ENCODE measurements at regions not wholly inside any gene's neighbourhood (a gene's known extent, or its start where the extent isn't known, plus 50 kb on each side); places are given as distances from the start of the nearest gene placed in this dataset.

DNA sequence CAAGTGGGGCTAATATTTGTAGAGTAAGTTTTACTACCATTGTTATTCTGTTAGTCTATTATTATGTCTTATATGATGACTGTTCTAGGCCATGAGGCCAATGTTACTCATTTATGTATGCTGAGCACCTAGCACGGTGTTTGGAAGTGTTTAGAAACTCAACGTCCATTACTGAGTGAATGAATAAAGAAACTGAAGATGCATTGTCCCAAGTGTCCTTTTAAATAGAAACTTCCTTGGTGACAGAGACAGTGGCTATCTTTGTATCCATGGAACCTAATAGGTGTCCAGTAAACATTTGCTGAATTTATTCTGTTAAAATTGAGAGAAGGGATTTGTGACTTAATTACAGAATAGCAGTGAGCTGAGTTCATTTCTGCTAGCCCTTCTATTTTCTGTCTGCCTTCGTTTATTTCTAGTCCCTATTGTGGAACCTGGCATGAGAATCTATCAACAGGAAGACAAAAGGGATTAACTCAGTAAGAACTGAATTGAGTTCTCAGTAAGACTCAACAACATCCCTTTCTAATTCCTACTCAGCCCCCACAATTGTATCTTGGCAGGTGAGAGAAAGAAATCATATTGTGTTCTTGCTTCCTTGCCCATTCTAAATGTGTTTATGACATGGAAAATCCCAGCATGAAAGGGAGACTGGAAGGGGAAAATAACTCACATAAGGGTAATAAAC, 246.6 kb upstream of the LRRC3B start:
- Histone ChIP-seq H3K36me3 (replicated peaks; ENCODE audit: low read depth, low read length) (no peaks in the 10 kb centered on the region), H4K20me1 (ENCODE audit: insufficient read depth, low read length) (no peaks in the 10 kb centered on the region), H3K4me3 (ENCODE audit: low read length) (no peak overlapping the region), H3K9me3 (ENCODE audit: insufficient read depth, low read length) (no peaks in the 10 kb centered on the region), H2AFZ (ENCODE audit: low read depth, low read length) (no peak overlapping the region), H3K27me3 (ENCODE audit: low read depth, low read length) (no peaks in the 10 kb centered on the region), H3K9ac (ENCODE audit: low read length) (no peak overlapping the region), H3K27ac (ENCODE audit: low read length) (no peak overlapping the region), H3K4me1 (ENCODE audit: low read length) (no peaks in the 10 kb centered on the region), H3K79me2 (ENCODE audit: low read length) (no peaks in the 10 kb centered on the region), H3K4me2 (ENCODE audit: low read length) (no peak overlapping the region)
- TF ChIP-seq, protein P1, sequence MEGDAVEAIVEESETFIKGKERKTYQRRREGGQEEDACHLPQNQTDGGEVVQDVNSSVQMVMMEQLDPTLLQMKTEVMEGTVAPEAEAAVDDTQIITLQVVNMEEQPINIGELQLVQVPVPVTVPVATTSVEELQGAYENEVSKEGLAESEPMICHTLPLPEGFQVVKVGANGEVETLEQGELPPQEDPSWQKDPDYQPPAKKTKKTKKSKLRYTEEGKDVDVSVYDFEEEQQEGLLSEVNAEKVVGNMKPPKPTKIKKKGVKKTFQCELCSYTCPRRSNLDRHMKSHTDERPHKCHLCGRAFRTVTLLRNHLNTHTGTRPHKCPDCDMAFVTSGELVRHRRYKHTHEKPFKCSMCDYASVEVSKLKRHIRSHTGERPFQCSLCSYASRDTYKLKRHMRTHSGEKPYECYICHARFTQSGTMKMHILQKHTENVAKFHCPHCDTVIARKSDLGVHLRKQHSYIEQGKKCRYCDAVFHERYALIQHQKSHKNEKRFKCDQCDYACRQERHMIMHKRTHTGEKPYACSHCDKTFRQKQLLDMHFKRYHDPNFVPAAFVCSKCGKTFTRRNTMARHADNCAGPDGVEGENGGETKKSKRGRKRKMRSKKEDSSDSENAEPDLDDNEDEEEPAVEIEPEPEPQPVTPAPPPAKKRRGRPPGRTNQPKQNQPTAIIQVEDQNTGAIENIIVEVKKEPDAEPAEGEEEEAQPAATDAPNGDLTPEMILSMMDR (IDR thresholded peaks at IDR 0.05; ENCODE audit: low read depth, low read length) = no peak
- TF ChIP-seq EZH2phosphoT487 (IDR thresholded peaks at IDR 0.05; ENCODE audit: low read depth) = no peak

DNA sequence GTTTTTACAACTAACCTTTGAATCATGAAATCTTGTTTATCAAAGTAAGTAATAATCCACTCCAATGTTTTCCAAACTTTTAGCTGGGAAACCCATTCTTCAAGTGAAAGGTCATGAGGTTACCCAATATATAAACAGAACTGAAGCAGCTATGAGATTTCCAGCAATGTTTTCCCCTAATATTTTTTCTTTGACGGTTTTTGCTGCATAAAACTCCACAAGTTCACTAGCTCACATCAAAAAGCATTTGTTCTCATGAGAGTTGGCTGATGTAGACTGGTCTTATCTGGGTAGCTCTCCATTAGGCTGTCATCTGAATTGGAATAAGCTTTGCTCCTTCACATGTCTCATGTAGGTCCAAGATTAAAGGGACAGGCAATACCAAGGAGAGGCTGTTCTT, 241.2 kb upstream of the LRRC3B start:
- Histone ChIP-seq H3K4me1 (ENCODE audit: low read length) (no peaks in the 10 kb centered on the region), H3K36me3 (replicated peaks; ENCODE audit: low read depth, low read length) (no peaks in the 10 kb centered on the region), H3K27ac (ENCODE audit: low read length) (no peak overlapping the region), H3K27me3 (ENCODE audit: low read depth, low read length) (no peaks in the 10 kb centered on the region), H3K79me2 (ENCODE audit: low read length) (no peaks in the 10 kb centered on the region), H4K20me1 (ENCODE audit: insufficient read depth, low read length) (no peaks in the 10 kb centered on the region), H3K9ac (ENCODE audit: low read length) (no peak overlapping the region), H3K4me2 (ENCODE audit: low read length) (no peak overlapping the region), H2AFZ (ENCODE audit: low read depth, low read length) (no peak overlapping the region), H3K4me3 (ENCODE audit: low read length) (no peak overlapping the region), H3K9me3 (ENCODE audit: insufficient read depth, low read length) (no peaks in the 10 kb centered on the region)
- no peak for TF ChIP-seq EZH2phosphoT487 (IDR thresholded peaks at IDR 0.05; ENCODE audit: low read depth)
- TF ChIP-seq, protein P1 (IDR thresholded peaks at IDR 0.05; ENCODE audit: low read depth, low read length) = no peak

GRCh38 chr3:26406636-26407035, 215.9 kb upstream of the LRRC3B start:
- no peak overlapping the region for H3K4me3 ChIP-seq (ENCODE audit: low read length)
- peaks cover 5% of the 10 kb centered on the region; the same call in 1 of the 2 replicates for H3K4me1 ChIP-seq (ENCODE audit: low read length)
- H3K9ac ChIP-seq (ENCODE audit: low read length) = no peak overlapping the region
- TF ChIP-seq EZH2phosphoT487 (IDR thresholded peaks at IDR 0.05; ENCODE audit: low read depth) = no peak
- TF ChIP-seq, protein P1 (IDR thresholded peaks at IDR 0.05; ENCODE audit: low read depth, low read length) = no peak
- no peaks in the 10 kb centered on the region for H3K9me3 ChIP-seq (ENCODE audit: insufficient read depth, low read length)
- no peak overlapping the region for H3K27ac ChIP-seq (ENCODE audit: low read length)
- H2AFZ ChIP-seq (ENCODE audit: low read depth, low read length) = no peak overlapping the region
- no peaks in the 10 kb centered on the region for H3K36me3 ChIP-seq (replicated peaks; ENCODE audit: low read depth, low read length)
- H3K79me2 ChIP-seq (ENCODE audit: low read length) = no peaks in the 10 kb centered on the region
- H3K27me3 ChIP-seq (ENCODE audit: low read depth, low read length) = no peaks in the 10 kb centered on the region
- no peaks in the 10 kb centered on the region for H4K20me1 ChIP-seq (ENCODE audit: insufficient read depth, low read length)
- H3K4me2 ChIP-seq (ENCODE audit: low read length) = no peak overlapping the region

GRCh38 chr3:26418553-26418952, 204.0 kb upstream of the LRRC3B start:
- H3K27me3 ChIP-seq (ENCODE audit: low read depth, low read length) = no peaks in the 10 kb centered on the region
- no peaks in the 10 kb centered on the region for H4K20me1 ChIP-seq (ENCODE audit: insufficient read depth, low read length)
- no peak for TF ChIP-seq EZH2phosphoT487 (IDR thresholded peaks at IDR 0.05; ENCODE audit: low read depth)
- TF ChIP-seq, protein P1 (IDR thresholded peaks at IDR 0.05; ENCODE audit: low read depth, low read length) = no peak
- no peak overlapping the region for H3K27ac ChIP-seq (ENCODE audit: low read length)
- H3K9ac ChIP-seq (ENCODE audit: low read length) = no peak overlapping the region
- no peaks in the 10 kb centered on the region for H3K9me3 ChIP-seq (ENCODE audit: insufficient read depth, low read length)
- H2AFZ ChIP-seq (ENCODE audit: low read depth, low read length) = no peak overlapping the region
- no peak overlapping the region for H3K4me3 ChIP-seq (ENCODE audit: low read length)
- no peaks in the 10 kb centered on the region for H3K79me2 ChIP-seq (ENCODE audit: low read length)
- no peak overlapping the region for H3K4me2 ChIP-seq (ENCODE audit: low read length)
- peaks cover 9% of the 10 kb centered on the region for H3K4me1 ChIP-seq (ENCODE audit: low read length)
- no peaks in the 10 kb centered on the region for H3K36me3 ChIP-seq (replicated peaks; ENCODE audit: low read depth, low read length)

All from OCI-LY3 (cell line).